ENCODE measurements at regions not wholly inside any gene's neighbourhood (a gene's known extent, or its start where the extent isn't known, plus 50 kb on each side); places are given as distances from the start of the nearest gene placed in this dataset.
A peak's percentile ranks its signal among the peaks of the same experiment; 100 is the strongest.

GRCh38 chr5:87069311-87069710 lies 198.4 kb upstream of the RASA1 start:
- no peak for DNase-seq

GRCh38 chr5:87069974-87070608 lies 197.6 kb upstream of the RASA1 start:
- DNase-seq: no peak

GRCh38 chr5:87074072-87074471 lies 193.6 kb upstream of the RASA1 start:
- DNase-seq: no peak

GRCh38 chr5:87074934-87075541 lies 192.6 kb upstream of the RASA1 start:
- no peak for DNase-seq

- no peak for DNase-seq
Observed at GRCh38 chr5:87076411-87076810, 191.3 kb upstream of the RASA1 start.

- DNase-seq: no peak
Observed at GRCh38 chr5:87076931-87077330, 190.8 kb upstream of the RASA1 start.

- DNase-seq: no peak
Observed at GRCh38 chr5:87079219-87079618, 188.5 kb upstream of the RASA1 start.

GRCh38 chr5:87081016-87081415 lies 186.7 kb upstream of the RASA1 start:
- DNase-seq: no peak

- DNase-seq: no peak
Observed at GRCh38 chr5:87081511-87082372, 185.9 kb upstream of the RASA1 start.

GRCh38 chr5:87094347-87094746 lies 173.3 kb upstream of the RASA1 start:
- DNase-seq: no peak

- no peak for DNase-seq
Observed at GRCh38 chr5:87094833-87095232, 172.8 kb upstream of the RASA1 start.

GRCh38 chr5:87095787-87096186 lies 171.9 kb upstream of the RASA1 start:
- no peak for DNase-seq

- DNase-seq: no peak
Observed at GRCh38 chr5:87097664-87098063, 170.0 kb upstream of the RASA1 start.

GRCh38 chr5:87099291-87099839 lies 168.3 kb upstream of the RASA1 start:
- no peak for DNase-seq

- DNase-seq: peak; percentile 19
Observed at GRCh38 chr5:87099968-87100367, 167.7 kb upstream of the RASA1 start.

GRCh38 chr5:87101321-87101720 lies 166.4 kb upstream of the RASA1 start:
- no peak for DNase-seq

GRCh38 chr5:87102841-87103240 lies 164.8 kb upstream of the RASA1 start:
- no peak for DNase-seq

GRCh38 chr5:87103616-87104287 lies 163.9 kb upstream of the RASA1 start:
- DNase-seq: no peak

GRCh38 chr5:87105577-87105976 lies 162.1 kb upstream of the RASA1 start:
- DNase-seq: no peak

GRCh38 chr5:87109746-87110145 lies 157.9 kb upstream of the RASA1 start:
- no peak for DNase-seq

- no peak for DNase-seq
Observed at GRCh38 chr5:87110721-87111120, 157.0 kb upstream of the RASA1 start.

- DNase-seq: no peak
Observed at GRCh38 chr5:87113861-87114260, 153.8 kb upstream of the RASA1 start.

GRCh38 chr5:87114631-87115030 lies 153.1 kb upstream of the RASA1 start:
- no peak for DNase-seq

Measured in NCI-H345 (cell line).